CD4-positive, alpha-beta T cell treated with Interleukin-10 for 1 hour (primary cell): ENCODE measurements at regions not wholly inside any gene's neighbourhood (a gene's known extent, or its start where the extent isn't known, plus 50 kb on each side); places are given as distances from the start of the nearest gene placed in this dataset.
"Not testable (repeated sequence)": the region's sequence is repeated elsewhere in the genome, so short reads cannot be mapped to it uniquely, and the experiment has no call there.

Experiments
- DNase-seq: peaks from one replicate; pipeline ENCODE4 v3.0.0-alpha.2; 2020

DNA sequence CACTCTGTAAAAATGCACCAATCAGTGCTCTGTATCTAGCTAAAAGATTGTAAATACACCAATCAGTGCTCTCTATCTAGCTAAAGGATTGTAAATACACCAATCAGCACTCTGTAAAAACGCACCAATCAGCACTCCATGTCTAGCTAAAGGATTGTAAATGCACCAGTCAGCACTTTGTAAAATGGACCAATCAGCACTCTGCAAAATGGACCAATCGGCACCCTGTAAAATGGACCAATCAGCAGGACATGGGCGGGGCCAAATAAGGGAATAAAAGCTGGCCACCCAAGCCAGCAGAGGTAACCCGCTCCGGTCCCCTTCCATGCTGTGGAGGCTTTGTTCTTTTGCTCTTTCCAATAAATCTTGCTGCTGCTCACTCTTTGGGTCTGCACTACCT lies 140.7 kb downstream of the ELOVL4 start:
- DNase-seq = not testable (repeated sequence)

DNA sequence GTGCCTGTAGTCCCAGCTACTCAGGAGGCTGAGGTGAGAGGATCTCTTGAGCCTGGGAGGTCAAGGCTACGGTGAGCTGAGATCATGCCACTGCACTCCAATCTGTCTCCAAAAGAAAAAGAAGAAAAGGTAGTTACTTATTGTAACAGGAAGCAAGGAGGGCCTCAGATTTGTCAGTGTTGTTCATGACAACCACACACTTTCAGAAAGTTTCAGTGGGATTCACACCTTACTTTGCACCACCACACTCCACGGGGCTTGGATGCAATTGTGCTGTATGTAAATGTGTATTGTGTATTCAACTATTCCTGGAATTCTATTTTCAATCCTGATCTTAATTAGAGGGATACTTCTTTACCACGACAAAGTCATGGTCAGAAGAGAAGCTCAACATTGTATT lies 142.6 kb downstream of the ELOVL4 start:
- DNase-seq = no peak

GRCh38 chr6:79803917-79804316 lies 143.4 kb downstream of the ELOVL4 start:
- DNase-seq = no peak

DNA sequence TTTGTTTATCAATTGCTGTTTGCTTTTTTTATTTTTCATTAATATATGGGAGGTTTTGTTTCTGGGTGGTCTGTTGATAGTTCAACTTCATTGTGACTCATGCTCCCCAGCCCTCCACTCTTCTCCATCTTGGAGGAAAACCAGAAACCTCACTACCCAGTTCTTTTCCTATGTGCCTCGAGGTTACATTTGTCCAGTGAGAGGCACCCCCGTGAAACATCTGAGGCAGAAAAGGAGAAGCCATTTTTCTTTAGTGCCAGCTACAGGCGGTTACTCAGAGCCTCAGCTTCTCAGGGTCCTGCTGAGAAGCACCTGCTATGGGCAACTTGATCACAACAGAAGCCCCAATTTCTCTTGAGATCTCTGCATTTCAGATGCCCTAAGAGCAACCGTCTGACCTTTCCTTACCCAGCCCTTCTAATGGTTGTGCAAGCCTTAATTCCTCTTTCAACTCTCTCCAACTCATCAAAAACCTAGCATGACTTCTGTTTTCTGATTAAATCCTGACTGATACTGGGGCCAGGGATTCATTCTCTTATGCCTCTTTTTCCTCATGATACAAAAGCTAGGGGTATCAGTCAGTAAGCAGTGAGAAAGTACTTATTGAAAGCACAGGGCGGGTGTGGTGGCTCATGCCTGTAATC lies 144.6 kb downstream of the ELOVL4 start:
- no peak for DNase-seq

GRCh38 chr6:79801362-79801761 lies 146.0 kb downstream of the ELOVL4 start:
- DNase-seq = no peak

DNA sequence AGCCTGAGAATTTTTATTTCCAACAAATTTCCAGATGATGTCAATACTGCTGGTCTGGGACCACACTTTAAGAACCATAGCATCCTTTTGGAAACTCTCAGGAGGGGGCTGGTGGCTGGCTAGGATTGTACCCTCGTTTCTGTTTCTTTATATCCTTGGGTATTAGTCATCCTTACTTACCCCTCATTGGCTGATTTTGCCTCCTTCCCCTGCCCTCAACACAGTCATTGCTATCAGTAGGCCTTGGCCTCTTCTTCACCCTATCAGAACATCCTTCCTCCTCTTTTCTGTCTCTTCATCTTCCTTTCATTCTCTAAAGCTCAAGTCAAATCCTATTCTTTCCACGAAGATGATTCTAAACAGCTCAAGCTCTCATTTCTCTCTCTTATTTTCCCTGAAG lies 148.5 kb downstream of the ELOVL4 start:
- DNase-seq = no peak

GRCh38 chr6:79797912-79798311 lies 149.4 kb downstream of the ELOVL4 start:
- no peak for DNase-seq

- no peak for DNase-seq
Measured at GRCh38 chr6:79797163-79797764, 150.1 kb downstream of the ELOVL4 start.

DNA sequence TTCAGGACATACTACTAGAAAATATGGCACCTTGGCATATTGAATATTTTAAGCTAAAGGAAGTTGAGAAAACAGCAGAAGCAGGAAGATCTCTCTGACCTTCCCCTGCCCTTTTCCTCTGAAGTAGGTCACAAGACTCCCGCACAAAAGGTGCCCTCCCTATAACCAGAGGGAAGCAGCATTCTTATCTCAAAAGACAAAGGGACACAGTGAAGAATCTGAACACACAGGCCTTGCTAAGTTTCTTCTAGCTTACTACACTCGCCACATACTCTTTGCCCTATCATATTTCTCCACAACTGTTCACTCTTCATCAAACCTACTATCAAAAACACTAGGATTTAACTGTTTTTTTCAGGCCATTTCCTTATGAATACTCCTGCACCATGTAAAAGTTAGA lies 151.2 kb downstream of the ELOVL4 start:
- DNase-seq = no peak

- DNase-seq = no peak
Measured at GRCh38 chr6:79789896-79790295, 157.5 kb downstream of the ELOVL4 start.

DNA sequence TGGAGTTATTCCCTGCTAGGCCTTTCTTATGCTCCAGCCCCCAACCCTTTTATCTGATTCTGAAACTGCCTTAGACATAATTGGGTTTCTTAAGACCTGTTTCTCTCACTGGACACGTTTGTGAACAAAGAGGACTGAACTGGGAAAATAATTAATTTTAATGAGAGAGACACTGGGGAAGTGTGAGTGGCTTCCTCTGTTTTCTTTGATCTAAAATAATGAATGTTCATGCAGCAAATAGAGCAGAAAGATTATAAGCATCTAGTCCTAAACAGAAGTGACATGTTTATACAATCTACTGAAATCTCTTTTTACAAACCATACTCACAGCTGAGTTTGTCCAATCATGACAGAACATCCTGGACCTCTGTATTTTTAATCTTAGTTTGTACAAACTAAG lies 157.6 kb downstream of the SH3BGRL2 start:
- no peak for DNase-seq

DNA sequence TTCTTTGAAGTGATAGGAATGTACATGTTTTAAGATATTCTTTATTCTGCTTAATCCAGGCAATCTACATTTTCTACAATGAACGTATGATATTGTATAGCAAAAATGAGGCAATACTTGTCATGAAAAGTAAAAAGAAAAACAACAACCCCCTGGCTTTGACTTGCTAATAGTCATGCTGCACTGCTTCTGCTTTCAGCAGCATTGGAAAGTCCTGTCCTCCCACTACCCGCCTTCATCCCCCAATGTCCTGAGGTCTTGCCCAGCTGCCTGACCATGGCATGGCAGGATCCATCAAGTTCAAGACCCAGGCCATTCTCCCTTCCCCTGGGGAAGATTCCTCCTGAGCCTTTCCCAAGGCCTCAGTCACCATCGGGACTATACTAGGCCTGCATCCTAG lies 156.5 kb downstream of the SH3BGRL2 start:
- DNase-seq = no peak

- DNase-seq = no peak
Measured at GRCh38 chr6:79784395-79784753, 153.2 kb downstream of the SH3BGRL2 start.

- DNase-seq = no peak
Measured at GRCh38 chr6:79783670-79784394, 152.7 kb downstream of the SH3BGRL2 start.

DNA sequence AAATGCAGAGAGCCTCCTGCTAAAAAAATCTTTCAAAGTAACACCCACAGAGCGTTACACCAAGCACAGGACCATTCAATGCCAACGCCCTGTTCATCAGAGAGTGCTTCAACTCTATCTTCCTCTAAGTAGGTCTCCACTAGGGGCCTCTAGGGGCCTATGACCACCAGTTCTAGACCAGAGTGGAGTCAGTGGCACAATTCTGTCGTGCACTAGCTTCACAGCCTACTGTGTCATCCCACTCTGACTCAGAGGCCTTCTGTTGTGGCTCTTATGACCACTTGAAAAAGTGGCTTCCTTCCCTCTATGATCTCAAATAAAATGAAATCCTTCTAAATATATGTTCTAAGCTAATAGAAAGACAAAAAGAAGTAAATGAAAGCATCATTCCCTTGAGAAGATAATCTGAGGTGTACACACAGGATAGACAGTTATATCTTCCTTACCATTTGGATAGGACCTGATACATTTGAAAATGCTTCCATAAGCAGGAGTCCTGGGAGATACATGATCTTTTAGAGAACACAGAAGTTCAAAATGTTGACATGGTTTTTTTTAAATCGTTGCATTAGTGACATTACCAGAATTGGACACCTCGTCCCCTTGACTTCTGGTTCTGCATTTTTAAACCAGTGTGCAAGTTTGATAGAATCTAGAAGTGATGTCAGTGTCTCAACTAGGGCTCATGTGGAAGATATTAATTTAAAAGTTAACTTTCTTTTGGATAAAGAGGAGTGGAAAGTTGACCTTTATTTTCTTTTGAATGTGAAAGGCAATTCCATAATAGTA lies 151.9 kb downstream of the SH3BGRL2 start:
- no peak for DNase-seq

- DNase-seq = no peak
Measured at GRCh38 chr6:79781916-79782315, 150.8 kb downstream of the SH3BGRL2 start.

DNA sequence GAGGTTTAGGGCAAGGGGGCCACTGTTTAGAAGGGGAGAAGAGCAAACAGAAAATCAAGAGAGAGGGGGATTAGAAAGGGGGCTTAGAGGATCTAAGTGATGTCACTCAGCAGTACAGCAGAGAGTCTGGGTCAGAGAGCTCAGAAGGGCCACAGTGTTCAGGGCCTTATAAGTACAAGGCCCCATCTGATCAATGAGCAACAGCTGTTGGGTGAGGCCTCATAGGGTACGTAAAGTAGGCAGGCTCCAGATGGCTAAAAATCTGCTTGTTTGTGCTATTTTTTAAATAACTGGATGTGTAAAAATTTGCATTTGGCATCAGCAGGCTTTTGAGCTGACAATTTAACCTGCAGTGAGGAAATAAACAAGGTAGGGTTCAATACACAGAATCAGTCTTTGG lies 149.8 kb downstream of the SH3BGRL2 start:
- no peak for DNase-seq

DNA sequence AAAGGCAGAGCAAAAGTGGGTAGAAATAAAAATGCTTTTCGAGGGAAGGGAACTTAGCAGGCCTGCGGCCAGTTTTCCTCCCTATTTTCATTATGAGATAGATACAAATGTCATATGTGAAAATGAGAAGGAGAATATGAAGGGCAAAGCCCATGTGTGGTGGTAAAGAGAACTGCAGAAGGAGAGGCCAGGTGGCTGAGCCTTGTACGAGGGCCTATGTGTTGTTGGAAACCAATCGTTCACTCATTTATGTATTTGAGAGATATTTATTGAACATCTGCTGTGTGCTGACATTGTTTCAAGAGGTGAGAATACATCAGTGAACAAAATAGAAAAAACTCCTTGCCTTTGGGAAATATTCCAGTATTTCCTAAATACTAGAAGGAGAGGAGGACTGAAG lies 147.7 kb downstream of the SH3BGRL2 start:
- DNase-seq = no peak

DNA sequence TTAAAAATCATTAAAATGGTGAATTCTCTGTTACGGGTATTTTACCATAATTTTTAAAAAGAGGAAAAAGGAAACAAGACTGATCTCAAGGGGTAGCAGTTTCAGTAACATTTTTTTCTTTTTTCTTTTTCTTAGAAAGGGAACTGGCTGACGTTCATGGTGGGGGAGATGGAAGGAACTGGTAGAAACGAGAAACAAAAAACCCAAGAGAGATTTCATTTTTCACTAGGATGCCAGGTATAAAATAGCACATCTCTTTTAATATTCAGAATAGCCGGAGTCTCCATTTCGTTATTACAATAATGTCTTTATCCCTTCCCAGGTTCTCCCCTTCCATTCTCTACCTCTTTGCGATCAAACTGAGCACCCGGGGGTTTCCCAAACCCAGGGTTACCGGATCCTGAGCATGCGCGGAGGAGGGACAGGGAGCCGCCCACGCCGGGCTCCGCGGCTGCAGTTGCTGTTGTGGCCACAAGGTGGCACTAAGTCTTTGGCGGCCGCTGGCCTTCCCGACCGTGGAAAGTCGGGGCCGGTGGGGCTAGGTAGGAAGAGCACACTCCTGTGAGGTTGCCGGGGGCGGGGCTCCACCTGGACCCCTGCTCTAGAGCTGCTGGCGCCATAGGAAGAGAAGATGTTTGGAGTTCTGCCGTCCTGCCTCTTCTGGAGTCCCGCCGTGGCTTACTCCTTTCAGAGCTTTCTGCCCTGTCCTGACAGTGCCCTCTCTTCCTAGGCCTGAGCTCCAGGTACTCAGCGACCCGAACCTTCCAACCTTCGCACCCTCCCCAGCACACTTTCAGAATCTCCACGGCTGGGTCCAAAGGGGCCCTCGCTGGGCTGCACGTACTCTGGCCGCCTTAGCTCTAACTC lies 146.8 kb downstream of the SH3BGRL2 start:
- DNase-seq = peak; percentile 87

DNA sequence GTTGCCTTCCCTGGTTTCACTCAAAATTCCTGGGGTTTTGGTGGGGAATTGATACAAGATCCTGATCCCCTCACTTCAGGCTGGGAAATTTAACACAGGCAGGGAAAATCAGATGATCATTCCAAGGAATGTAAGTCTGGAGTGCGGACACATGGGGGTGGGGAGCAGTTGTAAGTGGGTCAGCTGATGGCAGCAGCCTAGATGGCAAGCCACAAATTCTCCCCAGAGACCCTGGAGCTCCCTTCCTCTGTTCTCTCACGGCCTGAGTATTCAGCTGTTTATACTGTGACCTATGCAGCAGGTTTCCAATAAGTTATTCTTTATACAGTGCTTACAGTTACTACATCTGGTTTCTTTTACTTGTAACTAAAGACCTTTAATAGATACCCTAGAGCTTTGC lies 144.9 kb downstream of the SH3BGRL2 start:
- no peak for DNase-seq

DNA sequence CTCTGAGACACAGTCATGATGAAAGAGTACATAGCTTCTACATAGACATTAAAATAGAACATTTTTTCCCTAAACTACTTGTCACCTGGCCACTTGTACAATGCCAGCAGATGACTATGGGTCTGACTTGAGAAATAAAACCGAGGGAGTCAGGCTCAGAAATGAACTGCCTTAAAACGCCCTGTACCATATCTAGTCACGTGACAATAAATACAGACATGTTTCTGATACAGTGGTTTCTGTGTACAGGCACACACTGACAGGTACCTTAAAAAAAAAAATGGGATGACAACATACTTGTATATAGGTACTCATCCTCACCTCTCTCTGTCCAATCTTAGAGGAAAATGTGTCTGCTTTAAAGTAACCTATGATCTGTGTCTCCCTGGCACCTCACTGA lies 144.1 kb downstream of the SH3BGRL2 start:
- DNase-seq = no peak

DNA sequence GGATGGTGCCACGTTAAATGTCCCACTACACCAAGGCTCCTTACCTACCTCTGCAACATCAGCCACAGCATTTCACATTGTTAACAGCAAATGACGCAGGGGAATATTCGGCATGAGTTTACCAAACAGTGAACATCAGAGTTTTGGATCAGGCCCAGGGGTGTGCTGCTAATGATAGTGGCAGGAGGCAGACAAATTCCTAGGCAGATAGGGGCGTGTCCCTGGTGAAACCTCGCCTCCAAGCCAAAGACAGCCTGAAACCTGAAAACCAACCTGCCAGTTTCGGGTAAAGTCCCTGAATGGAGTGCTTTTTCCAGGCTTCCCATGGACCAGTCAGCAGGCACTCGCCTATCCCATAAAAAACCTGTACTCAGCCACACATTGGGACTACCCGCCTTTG lies 133.6 kb downstream of the SH3BGRL2 start:
- no peak for DNase-seq

DNA sequence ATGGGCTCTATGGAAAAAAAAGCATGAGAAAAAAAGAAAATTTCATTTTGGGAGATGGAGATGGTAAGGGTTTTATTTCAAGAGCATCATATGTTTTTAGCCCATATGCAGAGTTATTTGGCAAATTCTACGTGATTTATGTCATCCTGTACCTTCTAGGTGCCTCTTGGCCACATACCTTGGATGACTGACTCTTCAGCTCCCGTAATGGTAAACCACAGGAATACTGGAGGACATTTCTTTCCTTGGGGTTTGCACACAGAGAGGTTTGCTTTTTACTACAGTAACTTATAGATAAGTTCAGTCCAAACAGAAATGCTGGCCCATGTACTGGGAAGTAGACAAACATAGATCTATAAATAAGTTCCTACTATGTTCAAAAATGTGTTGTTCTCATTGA lies 132.2 kb downstream of the SH3BGRL2 start:
- DNase-seq = no peak
